Progenitor cell of endocrine pancreas (in vitro differentiated cells): ENCODE measurements at regions not wholly inside any gene's neighbourhood (a gene's known extent, or its start where the extent isn't known, plus 50 kb on each side); places are given as distances from the start of the nearest gene placed in this dataset.

Experiments
- DNase-seq: peaks from one replicate; pipeline ENCODE4 v3.0.0; 2021; ENCODE audit warnings: low spot score; ENCODE audit not compliant: unreplicated experiment
- H3K27ac Mint-ChIP-seq: 2 replicates; pipeline ENCODE4 v1.8.0; 2021; ENCODE audit warnings: mild to moderate bottlenecking, moderate library complexity, mixed read lengths
- H3K27me3 Mint-ChIP-seq: 2 replicates; pipeline ENCODE4 v1.8.0; 2021; ENCODE audit warnings: mixed read lengths
- H3K36me3 Mint-ChIP-seq: 2 replicates; pipeline ENCODE4 v1.8.0; 2022; ENCODE audit warnings: mixed read lengths; ENCODE audit not compliant: insufficient read depth
- H3K4me1 Mint-ChIP-seq: 2 replicates; pipeline ENCODE4 v1.8.0; 2021; ENCODE audit warnings: low read depth, mixed read lengths
- H3K4me3 Mint-ChIP-seq: 2 replicates; pipeline ENCODE4 v1.8.0; 2021; ENCODE audit warnings: low read depth, mild to moderate bottlenecking, moderate library complexity, mixed read lengths
- H3K9me3 Mint-ChIP-seq: 2 replicates; pipeline ENCODE4 v1.8.0; 2021; ENCODE audit warnings: low read depth, mixed read lengths
- CTCF ChIP-seq: fragments of 200-600 bp; sonication (generic); IDR thresholded peaks from one replicate; pipeline ENCODE4 v1.5.0; 2021; ENCODE audit warnings: antibody characterized with exemption, mild to moderate bottlenecking; ENCODE audit not compliant: unreplicated experiment

- H3K9me3 Mint-ChIP-seq: no peaks in the 10 kb centered on the region
- H3K4me3 Mint-ChIP-seq: no peak overlapping the region
- no peak for TF ChIP-seq CTCF
- H3K27ac Mint-ChIP-seq: no peak overlapping the region
- H3K27me3 Mint-ChIP-seq: peaks cover 3% of the 10 kb centered on the region
- no peak for DNase-seq
- no peaks in the 10 kb centered on the region for H3K4me1 Mint-ChIP-seq
- no peaks in the 10 kb centered on the region for H3K36me3 Mint-ChIP-seq
Measured at GRCh38 chr1:67597336-67597735, 87.7 kb upstream of the GADD45A start.

DNA sequence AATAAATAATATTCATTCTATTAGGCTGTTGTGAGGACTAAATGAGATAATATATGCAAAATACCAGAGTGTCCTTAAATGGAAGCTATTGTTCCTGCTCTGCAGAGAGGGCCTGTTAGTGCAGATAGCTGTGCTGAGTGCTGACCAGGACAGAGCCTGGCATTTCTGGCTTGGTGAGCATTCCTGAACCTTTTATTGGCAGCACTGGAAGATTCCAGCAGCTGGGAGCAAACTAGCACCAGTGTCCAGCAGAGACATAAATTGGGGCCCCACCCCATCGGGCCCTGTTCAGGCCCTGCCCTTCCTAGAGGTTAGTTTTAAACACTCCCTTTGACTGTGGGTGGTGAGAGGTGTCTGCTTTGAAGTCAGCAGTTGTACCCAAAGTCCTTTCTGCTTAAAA, 85.9 kb upstream of the GADD45A start:
- Mint-ChIP-seq H3K27me3 (no peaks in the 10 kb centered on the region), H3K9me3 (no peaks in the 10 kb centered on the region), H3K27ac (no peak overlapping the region), H3K36me3 (no peaks in the 10 kb centered on the region), H3K4me1 (no peaks in the 10 kb centered on the region), H3K4me3 (no peak overlapping the region)
- no peak for TF ChIP-seq CTCF
- no peak for DNase-seq

- Mint-ChIP-seq H3K27me3 (peaks cover 3% of the 10 kb centered on the region), H3K36me3 (no peaks in the 10 kb centered on the region), H3K27ac (no peak overlapping the region), H3K4me1 (peaks cover 2% of the 10 kb centered on the region), H3K4me3 (no peak overlapping the region), H3K9me3 (no peaks in the 10 kb centered on the region)
- no peak for DNase-seq
- no peak for TF ChIP-seq CTCF
Measured at GRCh38 chr1:67601539-67601938, 83.5 kb upstream of the GADD45A start.

GRCh38 chr1:67601955-67602354, 83.0 kb upstream of the GADD45A start:
- TF ChIP-seq CTCF: no peak
- H3K4me1 Mint-ChIP-seq: peaks cover 2% of the 10 kb centered on the region
- H3K27me3 Mint-ChIP-seq: peaks cover 3% of the 10 kb centered on the region
- H3K36me3 Mint-ChIP-seq: no peaks in the 10 kb centered on the region
- H3K4me3 Mint-ChIP-seq: no peak overlapping the region
- H3K27ac Mint-ChIP-seq: no peak overlapping the region
- H3K9me3 Mint-ChIP-seq: no peaks in the 10 kb centered on the region
- DNase-seq: no peak

DNA sequence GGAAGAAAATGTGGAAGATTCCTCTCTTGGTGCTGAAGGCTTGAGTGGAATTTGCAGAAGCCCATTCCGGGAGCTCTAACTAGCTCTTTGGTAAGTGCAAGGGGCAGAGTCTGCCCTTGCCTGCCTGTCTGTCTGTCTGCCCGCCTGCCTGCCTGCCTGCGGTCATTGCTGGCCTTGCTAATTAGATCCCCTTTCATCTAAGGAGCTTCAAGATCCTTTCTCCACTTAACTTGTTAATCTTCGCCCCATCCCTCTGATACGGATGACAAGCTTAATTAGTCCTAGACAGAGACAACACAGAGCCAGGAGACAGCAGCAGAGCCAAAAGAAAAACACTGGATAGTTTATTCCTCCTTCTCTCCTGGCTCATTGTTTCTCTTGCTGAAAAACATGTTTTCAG, 80.2 kb upstream of the GADD45A start:
- H3K36me3 Mint-ChIP-seq: no peaks in the 10 kb centered on the region
- peaks cover 2% of the 10 kb centered on the region for H3K4me1 Mint-ChIP-seq
- H3K4me3 Mint-ChIP-seq: no peak overlapping the region
- H3K9me3 Mint-ChIP-seq: no peaks in the 10 kb centered on the region
- no peak overlapping the region for H3K27ac Mint-ChIP-seq
- DNase-seq: no peak
- H3K27me3 Mint-ChIP-seq: peaks cover 3% of the 10 kb centered on the region
- TF ChIP-seq CTCF: no peak
